CD4-positive, CD25-positive, alpha-beta regulatory T cell (primary cell): ENCODE measurements at regions not wholly inside any gene's neighbourhood (a gene's known extent, or its start where the extent isn't known, plus 50 kb on each side); places are given as distances from the start of the nearest gene placed in this dataset.

Source experiments
- ATAC-seq, 2 donors: fragments of 150-1000 bp; cut with Tn5 transposase; one replicate each; pipeline ENCODE4 v1.10.0; 2021; ENCODE audit warnings: low read depth in 2 of 2, moderate number of reproducible peaks in 2 of 2, moderate library complexity in 1 of 2
- DNase-seq, 3 donors: peaks; one replicate each; pipeline versions ENCODE4 v3.0.0 to v3.0.0-alpha.2; 2012 to 2022; ENCODE audit warnings: mixed read lengths in 1 of 3
- H3K27ac ChIP-seq: one replicate; pipeline ENCODE4 v1.7.0; 2013; ENCODE audit warnings: mild to moderate bottlenecking, low read length; ENCODE audit not compliant: insufficient read depth, poor library complexity, severe bottlenecking
- H3K27me3 ChIP-seq: one replicate; pipeline ENCODE4 v1.7.0; 2013; ENCODE audit warnings: low read length; ENCODE audit not compliant: control insufficient read depth, insufficient read depth
- H3K36me3 ChIP-seq: one replicate; pipeline ENCODE4 v1.7.0; 2013; ENCODE audit warnings: mild to moderate bottlenecking, low read length, moderate library complexity; ENCODE audit not compliant: control insufficient read depth, insufficient read depth
- H3K4me1 ChIP-seq: 2 replicates; pipeline ENCODE4 v1.7.0; 2013; ENCODE audit warnings: mild to moderate bottlenecking, low read length; ENCODE audit not compliant: insufficient read depth, control insufficient read depth, poor library complexity, severe bottlenecking
- H3K4me3 ChIP-seq: one replicate; pipeline ENCODE4 v1.7.0; 2013; ENCODE audit warnings: low read depth, mild to moderate bottlenecking, low read length, moderate library complexity
- H3K9me3 ChIP-seq, 2 experiments: 1 replicate in 1 of 2; 2 replicates in 1 of 2; pipeline ENCODE4 v1.7.0; 2013; ENCODE audit warnings: low read length in 2 of 2, mild to moderate bottlenecking in 1 of 2, moderate library complexity in 1 of 2; ENCODE audit not compliant: control insufficient read depth in 2 of 2
- H3K27ac Mint-ChIP-seq, 3 donors: one replicate each; pipeline ENCODE4 v1.8.0; 2020 to 2022; ENCODE audit warnings: mild to moderate bottlenecking in 3 of 3, mixed read lengths in 3 of 3, moderate library complexity in 2 of 3
- H3K27me3 Mint-ChIP-seq: one replicate; pipeline ENCODE4 v1.8.0; 2022; ENCODE audit warnings: mild to moderate bottlenecking, mixed read lengths
- H3K36me3 Mint-ChIP-seq: one replicate; pipeline ENCODE4 v1.8.0; 2020; ENCODE audit warnings: mixed read lengths
- H3K4me1 Mint-ChIP-seq, 4 donors: one replicate each; pipeline ENCODE4 v1.8.0; 2020 to 2022; ENCODE audit warnings: mixed read lengths in 4 of 4, mild to moderate bottlenecking in 1 of 4
- H3K4me3 Mint-ChIP-seq, 4 donors: one replicate each; pipeline ENCODE4 v1.8.0; 2020 to 2022; ENCODE audit warnings: mild to moderate bottlenecking in 4 of 4, mixed read lengths in 4 of 4, moderate library complexity in 3 of 4
- H3K9me3 Mint-ChIP-seq, 7 donors: one replicate each; pipeline ENCODE4 v1.8.0; 2020 to 2022; ENCODE audit warnings: mixed read lengths in 7 of 7, mild to moderate bottlenecking in 3 of 7, moderate library complexity in 2 of 7

- Histone ChIP-seq H3K9me3 (no peaks in the 10 kb centered on the region), H3K27ac (no peak overlapping the region), H3K27me3 (no peaks in the 10 kb centered on the region), H3K36me3 (no peaks in the 10 kb centered on the region), H3K4me3 (no peak overlapping the region), H3K4me1 (no peaks in the 10 kb centered on the region)
- Mint-ChIP-seq H3K9me3 (peaks cover 0 to 10% (median 0%) of the 10 kb centered on the region in 7 donors), H3K27me3 (no peaks in the 10 kb centered on the region), H3K27ac (no peak overlapping the region), H3K36me3 (no peaks in the 10 kb centered on the region), H3K4me3 (no peak overlapping the region), H3K4me1 (no peaks in the 10 kb centered on the region)
- ATAC-seq = no peak
- no peak for DNase-seq
These were observed 546.5 kb upstream of the CAMK1G start for GRCh38 chr1:209037064-209037463.

- H3K27me3 Mint-ChIP-seq = no peaks in the 10 kb centered on the region
- H3K36me3 ChIP-seq = no peaks in the 10 kb centered on the region
- no peak overlapping the region for H3K27ac ChIP-seq
- no peak overlapping the region for H3K4me3 ChIP-seq
- no peak for ATAC-seq
- no peaks in the 10 kb centered on the region for H3K27me3 ChIP-seq
- no peak overlapping the region for H3K4me3 Mint-ChIP-seq
- H3K4me1 Mint-ChIP-seq = no peaks in the 10 kb centered on the region
- H3K9me3 ChIP-seq = no peaks in the 10 kb centered on the region
- peaks cover 0 to 4% (median 0%) of the 10 kb centered on the region in 7 donors for H3K9me3 Mint-ChIP-seq
- H3K36me3 Mint-ChIP-seq = no peaks in the 10 kb centered on the region
- DNase-seq = no peak
- no peak overlapping the region for H3K27ac Mint-ChIP-seq
- H3K4me1 ChIP-seq = no peaks in the 10 kb centered on the region
These were observed 545.2 kb upstream of the CAMK1G start for GRCh38 chr1:209038316-209038715.

GRCh38 chr1:209038735-209039134 is 544.8 kb upstream of the CAMK1G start:
- no peak overlapping the region for H3K27ac Mint-ChIP-seq
- H3K27me3 Mint-ChIP-seq = no peaks in the 10 kb centered on the region
- H3K27ac ChIP-seq = no peak overlapping the region
- H3K4me1 ChIP-seq = no peaks in the 10 kb centered on the region
- DNase-seq (no peak), ATAC-seq (no peak)
- no peaks in the 10 kb centered on the region for H3K36me3 Mint-ChIP-seq
- peaks cover 0 to under 1% (median 0%) of the 10 kb centered on the region in 7 donors for H3K9me3 Mint-ChIP-seq
- H3K4me3 Mint-ChIP-seq = no peak overlapping the region
- no peaks in the 10 kb centered on the region for H3K9me3 ChIP-seq
- H3K4me3 ChIP-seq = no peak overlapping the region
- H3K4me1 Mint-ChIP-seq = no peaks in the 10 kb centered on the region
- H3K27me3 ChIP-seq = no peaks in the 10 kb centered on the region
- H3K36me3 ChIP-seq = no peaks in the 10 kb centered on the region

GRCh38 chr1:209040351-209040750 is 543.2 kb upstream of the CAMK1G start:
- no peak overlapping the region for H3K4me3 Mint-ChIP-seq
- H3K27ac ChIP-seq = no peak overlapping the region
- no peaks in the 10 kb centered on the region for H3K36me3 Mint-ChIP-seq
- H3K27ac Mint-ChIP-seq = no peak overlapping the region
- no peaks in the 10 kb centered on the region for H3K27me3 ChIP-seq
- H3K27me3 Mint-ChIP-seq = no peaks in the 10 kb centered on the region
- no peaks in the 10 kb centered on the region for H3K9me3 Mint-ChIP-seq
- DNase-seq = no peak
- H3K4me1 ChIP-seq = no peaks in the 10 kb centered on the region
- H3K36me3 ChIP-seq = no peaks in the 10 kb centered on the region
- no peaks in the 10 kb centered on the region for H3K4me1 Mint-ChIP-seq
- no peaks in the 10 kb centered on the region for H3K9me3 ChIP-seq
- no peak for ATAC-seq
- no peak overlapping the region for H3K4me3 ChIP-seq

- DNase-seq = no peak
- no peak for ATAC-seq
- Histone ChIP-seq H3K4me1 (no peaks in the 10 kb centered on the region), H3K27ac (no peak overlapping the region), H3K36me3 (no peaks in the 10 kb centered on the region), H3K27me3 (no peaks in the 10 kb centered on the region), H3K9me3 (no peaks in the 10 kb centered on the region), H3K4me3 (no peak overlapping the region)
- Mint-ChIP-seq H3K27me3 (no peaks in the 10 kb centered on the region), H3K4me3 (no peak overlapping the region), H3K9me3 (no peaks in the 10 kb centered on the region), H3K36me3 (no peaks in the 10 kb centered on the region), H3K4me1 (no peaks in the 10 kb centered on the region), H3K27ac (no peak overlapping the region)
These were observed 541.6 kb upstream of the CAMK1G start for GRCh38 chr1:209041927-209042326.

GRCh38 chr1:209042413-209042812 is 541.1 kb upstream of the CAMK1G start:
- ATAC-seq = no peak
- no peaks in the 10 kb centered on the region for H3K4me1 Mint-ChIP-seq

GRCh38 chr1:209045331-209046057 is 538.0 kb upstream of the CAMK1G start:
- no peaks in the 10 kb centered on the region for H3K36me3 ChIP-seq
- no peaks in the 10 kb centered on the region for H3K9me3 ChIP-seq
- H3K27ac ChIP-seq = no peak overlapping the region
- ATAC-seq (no peak), DNase-seq (no peak)
- Mint-ChIP-seq H3K4me3 (no peak overlapping the region), H3K36me3 (no peaks in the 10 kb centered on the region), H3K27ac (no peak overlapping the region), H3K4me1 (no peaks in the 10 kb centered on the region), H3K9me3 (peaks cover 0 to 2% (median 0%) of the 10 kb centered on the region in 7 donors), H3K27me3 (no peaks in the 10 kb centered on the region)
- no peak overlapping the region for H3K4me3 ChIP-seq
- H3K27me3 ChIP-seq = no peaks in the 10 kb centered on the region
- no peaks in the 10 kb centered on the region for H3K4me1 ChIP-seq

More at GRCh38 chr1:209042413-209042812, 541.1 kb upstream of the CAMK1G start:
- Mint-ChIP-seq H3K4me3 (no peak overlapping the region), H3K27me3 (no peaks in the 10 kb centered on the region), H3K9me3 (no peaks in the 10 kb centered on the region), H3K27ac (no peak overlapping the region), H3K36me3 (no peaks in the 10 kb centered on the region)
- no peak for DNase-seq
- no peak overlapping the region for H3K27ac ChIP-seq
- no peaks in the 10 kb centered on the region for H3K4me1 ChIP-seq
- no peaks in the 10 kb centered on the region for H3K36me3 ChIP-seq
- no peaks in the 10 kb centered on the region for H3K27me3 ChIP-seq
- H3K4me3 ChIP-seq = no peak overlapping the region
- no peaks in the 10 kb centered on the region for H3K9me3 ChIP-seq

GRCh38 chr1:209046058-209046417 is 537.5 kb upstream of the CAMK1G start:
- no peaks in the 10 kb centered on the region for H3K27me3 Mint-ChIP-seq
- no peaks in the 10 kb centered on the region for H3K4me1 Mint-ChIP-seq
- Histone ChIP-seq H3K27me3 (no peaks in the 10 kb centered on the region), H3K4me1 (no peaks in the 10 kb centered on the region), H3K36me3 (no peaks in the 10 kb centered on the region), H3K27ac (no peak overlapping the region), H3K9me3 (no peaks in the 10 kb centered on the region), H3K4me3 (no peak overlapping the region)
- no peak for ATAC-seq
- H3K4me3 Mint-ChIP-seq = no peak overlapping the region
- no peak for DNase-seq
- H3K9me3 Mint-ChIP-seq = peaks cover 0 to 2% (median 0%) of the 10 kb centered on the region in 7 donors
- H3K36me3 Mint-ChIP-seq = no peaks in the 10 kb centered on the region
- H3K27ac Mint-ChIP-seq = no peak overlapping the region
